ENCODE measurements at regions not wholly inside any gene's neighbourhood (a gene's known extent, or its start where the extent isn't known, plus 50 kb on each side); places are given as distances from the start of the nearest gene placed in this dataset.

GRCh38 chr10:91691981-91692380 lies 59.1 kb upstream of the PPP1R3C start:
- Mint-ChIP-seq H3K4me3 (no peak overlapping the region), H3K36me3 (no peaks in the 10 kb centered on the region), H3K9me3 (no peaks in the 10 kb centered on the region), H3K27ac (no peak overlapping the region), H3K4me1 (no peaks in the 10 kb centered on the region), H3K27me3 (ENCODE audit: insufficient read depth, low read depth) (peaks cover 6% of the 10 kb centered on the region)
- Histone ChIP-seq H3K27me3 (no peaks in the 10 kb centered on the region), H3K4me3 (no peak overlapping the region), H3K4me2 (no peak overlapping the region), H2AFZ (replicated peaks) (no peak overlapping the region), H4K20me1 (ENCODE audit: low read depth) (no peaks in the 10 kb centered on the region), H3F3A (ENCODE audit: low read depth) (no peaks in the 10 kb centered on the region), H3K9ac (no peak overlapping the region), H3K4me1 (no peaks in the 10 kb centered on the region), H3K79me2 (ENCODE audit: low read depth) (no peaks in the 10 kb centered on the region), H3K27ac (no peak overlapping the region), H3K9me3 (ENCODE audit: low read depth) (no peaks in the 10 kb centered on the region), H3K36me3 (no peaks in the 10 kb centered on the region)
- no peak for DNase-seq (ENCODE audit: low spot score)
- TF ChIP-seq EZH2 (IDR thresholded peaks at IDR 0.05) (no peak), CTCF (IDR thresholded peaks at IDR 0.05) (no peak), EZH2phosphoT487 (IDR thresholded peaks at IDR 0.05) (no peak)

- DNase-seq (ENCODE audit: low spot score): no peak
- no peaks in the 10 kb centered on the region for H3K9me3 Mint-ChIP-seq
- no peaks in the 10 kb centered on the region for H3K4me1 Mint-ChIP-seq
- H3K9me3 ChIP-seq (ENCODE audit: low read depth): no peaks in the 10 kb centered on the region
- TF ChIP-seq CTCF (IDR thresholded peaks at IDR 0.05) (no peak), EZH2phosphoT487 (IDR thresholded peaks at IDR 0.05) (no peak), EZH2 (IDR thresholded peaks at IDR 0.05) (no peak)
- no peak overlapping the region for H3K9ac ChIP-seq
- no peaks in the 10 kb centered on the region for H3K27me3 ChIP-seq
- no peak overlapping the region for H2AFZ ChIP-seq (replicated peaks)
- no peaks in the 10 kb centered on the region for H3K4me1 ChIP-seq
- no peaks in the 10 kb centered on the region for H3F3A ChIP-seq (ENCODE audit: low read depth)
- H3K27me3 Mint-ChIP-seq (ENCODE audit: insufficient read depth, low read depth): peaks cover 6% of the 10 kb centered on the region
- H3K36me3 ChIP-seq: no peaks in the 10 kb centered on the region
- no peaks in the 10 kb centered on the region for H3K79me2 ChIP-seq (ENCODE audit: low read depth)
- H3K4me3 ChIP-seq: no peak overlapping the region
- no peak overlapping the region for H3K27ac Mint-ChIP-seq
- no peaks in the 10 kb centered on the region for H3K36me3 Mint-ChIP-seq
- no peak overlapping the region for H3K4me3 Mint-ChIP-seq
- no peak overlapping the region for H3K27ac ChIP-seq
- H4K20me1 ChIP-seq (ENCODE audit: low read depth): no peaks in the 10 kb centered on the region
- H3K4me2 ChIP-seq: no peak overlapping the region
These were observed 58.3 kb upstream of the PPP1R3C start for GRCh38 chr10:91690996-91691676.

GRCh38 chr10:91690412-91690811 lies 57.5 kb upstream of the PPP1R3C start:
- H3F3A ChIP-seq (ENCODE audit: low read depth): no peaks in the 10 kb centered on the region
- no peaks in the 10 kb centered on the region for H3K36me3 ChIP-seq
- H3K79me2 ChIP-seq (ENCODE audit: low read depth): no peaks in the 10 kb centered on the region
- H3K27me3 Mint-ChIP-seq (ENCODE audit: insufficient read depth, low read depth): peaks cover 6% of the 10 kb centered on the region
- TF ChIP-seq CTCF (IDR thresholded peaks at IDR 0.05): no peak
- TF ChIP-seq EZH2 (IDR thresholded peaks at IDR 0.05): no peak
- no peak for TF ChIP-seq EZH2phosphoT487 (IDR thresholded peaks at IDR 0.05)
- no peaks in the 10 kb centered on the region for H3K27me3 ChIP-seq
- H3K4me1 ChIP-seq: no peaks in the 10 kb centered on the region
- H3K4me3 ChIP-seq: no peak overlapping the region
- no peak overlapping the region for H3K27ac Mint-ChIP-seq
- no peaks in the 10 kb centered on the region for H3K4me1 Mint-ChIP-seq
- H3K4me3 Mint-ChIP-seq: no peak overlapping the region
- no peak overlapping the region for H2AFZ ChIP-seq (replicated peaks)
- H4K20me1 ChIP-seq (ENCODE audit: low read depth): no peaks in the 10 kb centered on the region
- no peaks in the 10 kb centered on the region for H3K36me3 Mint-ChIP-seq
- no peak overlapping the region for H3K27ac ChIP-seq
- no peaks in the 10 kb centered on the region for H3K9me3 ChIP-seq (ENCODE audit: low read depth)
- no peak overlapping the region for H3K9ac ChIP-seq
- no peaks in the 10 kb centered on the region for H3K9me3 Mint-ChIP-seq
- no peak overlapping the region for H3K4me2 ChIP-seq
- DNase-seq (ENCODE audit: low spot score): no peak
